Gastroesophageal sphincter (tissue), 4 donors: ENCODE measurements at regions not wholly inside any gene's neighbourhood (a gene's known extent, or its start where the extent isn't known, plus 50 kb on each side); places are given as distances from the start of the nearest gene placed in this dataset.

Experiments
- ATAC-seq: fragments of 150-250 bp; one replicate; pipeline ENCODE4 v1.9.1; 2016; ENCODE audit warnings: mild to moderate bottlenecking, moderate library complexity
- H3K27ac ChIP-seq, 4 donors: fragments of 200-600 bp; sonication (generic) in 3 of 4; 1 replicate in 3 of 4; 2 replicates in 1 of 4; pipeline ENCODE4 v1.5.1; 2016 to 2019
- H3K27me3 ChIP-seq: fragments of 200-600 bp; sonication (generic); one replicate; pipeline ENCODE4 v1.5.1; 2019
- H3K36me3 ChIP-seq, 2 donors: fragments of 200-600 bp; sonication (generic); one replicate each; pipeline ENCODE4 v1.5.1; 2019; ENCODE audit warnings: control low read depth in 1 of 2
- H3K4me1 ChIP-seq, 3 donors: fragments of 200-600 bp; sonication (generic); 1 replicate in 2 of 3; 2 replicates in 1 of 3; pipeline ENCODE4 v1.5.1; 2016 to 2019; ENCODE audit warnings: control low read depth in 2 of 3
- H3K4me3 ChIP-seq, 2 donors: fragments of 200-600 bp; sonication (generic); one replicate each; pipeline ENCODE4 v1.5.1; 2019; ENCODE audit warnings: mild to moderate bottlenecking in 1 of 2, moderate library complexity in 1 of 2
- H3K9me3 ChIP-seq, 3 donors: fragments of 200-600 bp; sonication (generic); one replicate each; pipeline ENCODE4 v1.5.1; 2017 to 2019; ENCODE audit warnings: control low read depth in 2 of 3
- EP300 ChIP-seq: sonication (generic); formaldehyde crosslinking; IDR thresholded peaks from one replicate; pipeline ENCODE4 v1.6.1; 2017; ENCODE audit warnings: antibody characterized with exemption, mild to moderate bottlenecking
- POLR2A ChIP-seq, 2 donors: fragments of 450-650 bp; IDR thresholded peaks; one replicate each; pipeline ENCODE4 v1.6.1; 2017; ENCODE audit warnings: antibody characterized with exemption in 2 of 2, mild to moderate bottlenecking in 2 of 2, moderate library complexity in 1 of 2
- POLR2AphosphoS5 ChIP-seq: sonication (generic); formaldehyde crosslinking; IDR thresholded peaks from one replicate; pipeline ENCODE4 v1.6.1; 2017; ENCODE audit warnings: antibody characterized with exemption
- WGBS, 2 donors: methylation state at CpG; one replicate each; pipeline ENCODE4 v1.1.5; 2018; ENCODE audit warnings: low coverage in 1 of 2; 5-methylcytosine and 5-hydroxymethylcytosine counted together
- TF ChIP-seq, protein P1 (sequence below), 4 experiments: fragments of 200-600 bp in 2 of 4; fragments of 450-650 bp in 2 of 4; sonication (generic) in 1 of 4; IDR thresholded peaks; one replicate each; pipeline ENCODE4 v1.5.1; 2017 to 2019; ENCODE audit warnings: antibody characterized with exemption in 4 of 4, mild to moderate bottlenecking in 2 of 4, moderate library complexity in 2 of 4

DNA sequence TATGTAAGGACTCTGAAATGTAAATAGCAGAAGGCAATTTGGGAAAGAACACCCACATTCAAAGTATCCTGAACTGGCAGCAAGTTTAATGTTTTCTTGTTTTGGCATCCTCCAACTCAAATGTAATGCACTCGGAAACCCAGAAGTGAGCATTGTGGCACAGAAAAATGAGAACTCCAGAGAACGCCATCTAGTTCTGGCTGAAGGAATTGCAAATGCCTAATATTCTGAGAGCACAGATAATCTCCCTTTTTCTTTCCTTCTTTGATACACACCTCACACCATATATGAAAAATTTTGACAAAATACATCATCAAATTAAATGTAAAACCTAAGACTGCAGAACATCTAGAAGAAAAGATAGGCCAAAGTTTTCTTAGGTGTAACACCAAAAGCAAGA lies 52.1 kb downstream of the PWWP3B start:
- ATAC-seq = no peak
- Histone ChIP-seq H3K4me1 (no peaks in the 10 kb centered on the region), H3K9me3 (no peaks in the 10 kb centered on the region), H3K36me3 (no peaks in the 10 kb centered on the region), H3K27me3 (no peaks in the 10 kb centered on the region), H3K27ac (no peak overlapping the region), H3K4me3 (no peak overlapping the region)
- TF ChIP-seq POLR2AphosphoS5 (no peak), EP300 (no peak), POLR2A (IDR thresholded peaks at IDR 0.05) (no peak)
- TF ChIP-seq, protein P1, sequence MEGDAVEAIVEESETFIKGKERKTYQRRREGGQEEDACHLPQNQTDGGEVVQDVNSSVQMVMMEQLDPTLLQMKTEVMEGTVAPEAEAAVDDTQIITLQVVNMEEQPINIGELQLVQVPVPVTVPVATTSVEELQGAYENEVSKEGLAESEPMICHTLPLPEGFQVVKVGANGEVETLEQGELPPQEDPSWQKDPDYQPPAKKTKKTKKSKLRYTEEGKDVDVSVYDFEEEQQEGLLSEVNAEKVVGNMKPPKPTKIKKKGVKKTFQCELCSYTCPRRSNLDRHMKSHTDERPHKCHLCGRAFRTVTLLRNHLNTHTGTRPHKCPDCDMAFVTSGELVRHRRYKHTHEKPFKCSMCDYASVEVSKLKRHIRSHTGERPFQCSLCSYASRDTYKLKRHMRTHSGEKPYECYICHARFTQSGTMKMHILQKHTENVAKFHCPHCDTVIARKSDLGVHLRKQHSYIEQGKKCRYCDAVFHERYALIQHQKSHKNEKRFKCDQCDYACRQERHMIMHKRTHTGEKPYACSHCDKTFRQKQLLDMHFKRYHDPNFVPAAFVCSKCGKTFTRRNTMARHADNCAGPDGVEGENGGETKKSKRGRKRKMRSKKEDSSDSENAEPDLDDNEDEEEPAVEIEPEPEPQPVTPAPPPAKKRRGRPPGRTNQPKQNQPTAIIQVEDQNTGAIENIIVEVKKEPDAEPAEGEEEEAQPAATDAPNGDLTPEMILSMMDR (IDR thresholded peaks at IDR 0.05) = no peak
- 19 to 30% methylated on average over 2 of the region's 2 CpGs for WGBS, 2 donors

DNA sequence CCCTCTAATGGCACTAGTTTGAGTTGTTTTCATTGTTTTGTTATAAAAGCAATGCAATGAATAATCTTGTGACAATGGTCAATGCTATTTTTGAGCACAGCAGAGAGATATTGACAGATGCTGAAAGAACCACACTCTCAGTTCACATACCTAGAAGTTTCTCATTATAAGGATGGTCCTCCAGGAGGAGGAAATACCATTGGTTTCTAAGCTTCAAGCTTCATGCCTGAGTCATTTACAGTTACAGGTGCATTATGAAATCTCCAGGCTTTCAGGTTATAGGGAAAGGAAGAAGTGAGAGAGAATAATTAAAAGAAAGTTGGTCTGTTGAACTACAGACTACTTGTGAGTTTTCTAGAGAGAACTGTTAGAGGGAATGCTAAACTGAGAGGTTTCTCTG lies 75.3 kb downstream of the PWWP3B start:
- no peak for ATAC-seq
- Histone ChIP-seq H3K9me3 (no peaks in the 10 kb centered on the region), H3K4me1 (no peaks in the 10 kb centered on the region), H3K27me3 (no peaks in the 10 kb centered on the region), H3K4me3 (no peak overlapping the region), H3K27ac (no peak overlapping the region), H3K36me3 (no peaks in the 10 kb centered on the region)
- TF ChIP-seq POLR2A (IDR thresholded peaks at IDR 0.05) (no peak), EP300 (no peak), POLR2AphosphoS5 (no peak)
- TF ChIP-seq, protein P1 (IDR thresholded peaks at IDR 0.05) = no peak

DNA sequence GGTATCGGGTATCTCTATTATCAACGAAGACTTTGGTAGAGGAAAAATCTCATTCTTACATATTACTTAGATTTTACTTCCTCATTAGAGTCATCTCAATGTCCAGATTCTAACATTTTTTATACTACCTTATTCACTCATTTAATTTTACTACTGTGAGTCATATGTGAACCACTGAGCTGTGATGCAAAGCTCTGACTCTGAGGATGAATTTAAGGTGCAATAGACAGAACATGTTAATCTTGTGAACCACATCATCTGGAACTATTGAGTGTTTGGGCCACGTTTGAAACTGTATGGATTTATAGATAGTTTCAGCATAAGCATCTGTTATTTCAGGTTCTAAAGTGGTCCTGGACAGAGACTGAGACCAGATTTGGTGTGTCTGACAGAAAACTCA lies 78.4 kb downstream of the PWWP3B start:
- ATAC-seq = no peak
- TF ChIP-seq, protein P1 (IDR thresholded peaks at IDR 0.05) = no peak
- TF ChIP-seq EP300 = no peak
- TF ChIP-seq POLR2A (IDR thresholded peaks at IDR 0.05) = no peak
- TF ChIP-seq POLR2AphosphoS5 = no peak
- 63% methylated on average over 3 of the region's 3 CpGs for WGBS, 2 donors
- Histone ChIP-seq H3K9me3 (no peaks in the 10 kb centered on the region), H3K4me3 (no peak overlapping the region), H3K36me3 (no peaks in the 10 kb centered on the region), H3K4me1 (no peaks in the 10 kb centered on the region), H3K27me3 (no peaks in the 10 kb centered on the region), H3K27ac (no peak overlapping the region)

DNA sequence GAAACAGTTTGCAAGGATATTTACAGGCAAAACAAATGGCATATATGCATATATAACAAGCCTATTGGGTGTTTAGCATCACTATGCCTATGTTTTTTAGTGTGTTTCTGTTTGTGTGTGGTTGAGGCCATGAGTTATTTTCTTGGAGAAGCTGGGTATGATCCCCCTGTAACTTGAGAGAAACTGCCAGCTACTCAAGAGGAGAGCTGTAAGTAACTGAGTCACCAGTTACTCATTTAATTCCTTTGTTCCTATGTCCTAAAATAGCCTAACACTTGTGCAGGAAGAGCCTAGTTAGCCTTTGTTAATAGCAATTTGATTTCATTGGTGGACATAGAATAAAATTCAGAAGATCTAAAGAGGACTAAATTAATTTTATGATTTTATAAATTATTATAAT lies 79.1 kb downstream of the PWWP3B start:
- no peaks in the 10 kb centered on the region for H3K9me3 ChIP-seq

DNA sequence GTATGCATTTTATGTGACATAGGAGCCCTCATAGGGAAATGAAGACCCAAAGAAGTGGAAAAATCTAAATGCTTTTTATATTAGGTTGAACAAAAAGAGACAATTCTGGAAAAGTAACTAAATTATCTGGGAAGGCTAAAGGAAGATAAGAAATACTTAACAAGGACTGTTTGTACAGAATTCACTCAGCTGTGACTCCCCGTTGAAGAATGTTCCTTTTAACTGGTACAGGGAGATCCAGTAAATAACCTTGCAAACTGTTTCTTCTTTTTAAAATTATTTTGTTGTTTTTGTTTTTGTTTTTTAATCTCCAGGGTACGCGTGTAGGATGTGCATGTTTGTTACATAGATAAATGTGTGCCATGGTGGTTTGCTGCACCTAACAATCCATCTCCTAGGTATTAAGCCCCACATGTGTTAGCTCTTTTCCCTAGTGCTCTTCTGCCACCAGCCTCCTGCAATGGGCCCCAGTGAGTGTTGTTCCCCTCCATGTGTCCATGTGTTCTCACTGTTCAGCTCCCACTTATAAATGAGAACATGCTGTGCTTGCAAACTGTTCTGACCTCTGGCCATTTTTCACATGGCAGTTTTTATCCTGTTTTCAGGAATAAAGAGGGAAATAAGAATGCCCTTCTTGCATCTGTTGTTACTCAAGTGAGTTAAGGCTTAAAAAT lies 81.7 kb downstream of the PWWP3B start:
- Histone ChIP-seq H3K4me3 (no peak overlapping the region), H3K27ac (no peak overlapping the region), H3K4me1 (no peaks in the 10 kb centered on the region), H3K36me3 (no peaks in the 10 kb centered on the region), H3K9me3 (no peaks in the 10 kb centered on the region), H3K27me3 (no peaks in the 10 kb centered on the region)
- no peak for ATAC-seq
- no peak for TF ChIP-seq POLR2AphosphoS5
- no peak for TF ChIP-seq POLR2A (IDR thresholded peaks at IDR 0.05)
- TF ChIP-seq EP300 = no peak
- TF ChIP-seq, protein P1 (IDR thresholded peaks at IDR 0.05) = no peak
- WGBS, 2 donors = 36 to 67% methylated on average over 1 to 3 of the region's 3 CpGs

More for the DNA sequence above, 79.1 kb downstream of the PWWP3B start:
- Histone ChIP-seq H3K4me3 (no peak overlapping the region), H3K36me3 (no peaks in the 10 kb centered on the region), H3K27ac (no peak overlapping the region), H3K27me3 (no peaks in the 10 kb centered on the region), H3K4me1 (no peaks in the 10 kb centered on the region)
- TF ChIP-seq, protein P1 (IDR thresholded peaks at IDR 0.05) = no peak
- TF ChIP-seq POLR2AphosphoS5 (no peak), POLR2A (IDR thresholded peaks at IDR 0.05) (no peak), EP300 (no peak)
- no peak for ATAC-seq
